ENCODE measurements at regions not wholly inside any gene's neighbourhood (a gene's known extent, or its start where the extent isn't known, plus 50 kb on each side); places are given as distances from the start of the nearest gene placed in this dataset.
A peak's percentile ranks its signal among the peaks of the same experiment; 100 is the strongest.

DNA sequence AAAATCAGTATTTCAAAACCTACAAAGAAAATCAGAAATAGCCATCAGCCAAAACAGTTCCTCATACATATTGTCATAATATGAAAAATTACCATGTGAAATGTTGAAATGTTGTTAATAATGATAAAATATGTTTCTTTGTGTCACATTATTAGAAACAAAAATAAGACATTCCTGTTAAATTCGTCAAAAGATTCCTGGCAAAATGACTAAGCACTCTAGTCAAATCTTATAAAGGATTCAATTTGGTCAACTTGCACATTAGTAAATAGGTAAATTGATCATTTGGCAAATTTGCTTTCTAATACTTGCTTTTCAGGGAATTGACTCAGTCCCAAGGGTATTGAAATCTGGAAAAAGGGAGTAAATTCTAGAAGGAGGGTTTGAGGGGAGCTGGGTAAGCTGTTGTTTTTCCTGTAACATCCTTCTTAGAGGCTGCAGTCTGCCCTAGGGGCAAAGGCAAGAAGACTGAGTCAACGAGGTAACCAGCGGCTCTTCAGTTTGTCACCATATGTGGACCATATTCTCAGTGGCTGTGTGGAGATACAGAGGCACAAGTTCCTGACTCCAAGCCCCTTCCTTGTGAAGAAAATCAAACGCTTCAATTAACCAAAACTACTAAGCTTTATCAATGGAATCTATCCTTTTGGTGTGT is 482.3 kb downstream of the TNS1 start:
- TF ChIP-seq SP1 (IDR thresholded peaks at IDR 0.05) (no peak), ARNT (IDR thresholded peaks at IDR 0.05) (no peak), L3MBTL2 (conservative IDR thresholded peaks at IDR 0.05) (no peak)
- ChIA-PET CTCF (no interaction called here), POLR2A (no interaction called here)

DNA sequence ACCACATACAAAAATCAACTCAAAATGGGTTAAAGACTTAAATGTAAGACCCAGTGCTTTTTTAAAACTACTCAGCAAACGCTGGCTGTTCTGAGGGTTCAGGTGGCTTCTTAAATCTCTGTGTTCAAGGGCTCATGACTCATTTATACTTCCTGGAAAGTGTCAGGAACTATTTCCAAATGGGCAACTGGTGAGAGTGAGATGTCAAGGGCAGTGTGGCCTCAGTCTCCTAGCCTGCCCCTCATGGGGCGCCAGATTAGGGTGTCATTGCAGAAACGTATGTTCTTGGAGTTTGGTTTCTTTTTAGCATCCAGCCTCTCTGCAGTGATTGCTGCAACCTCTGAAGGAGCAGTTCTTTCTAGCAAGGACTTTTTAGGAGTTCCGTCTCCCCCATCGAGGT is 485.4 kb downstream of the TNS1 start:
- ChIA-PET CTCF (no interaction called here), POLR2A (no interaction called here)
- DNase-seq (ENCODE audit: extremely low spot score): no peak
- TF ChIP-seq L3MBTL2 (conservative IDR thresholded peaks at IDR 0.05) (no peak), CTBP1 (IDR thresholded peaks at IDR 0.05; ENCODE audit: borderline replicate concordance) (no peak), FOXA1 (IDR thresholded peaks at IDR 0.05) (no peak), ELF4 (IDR thresholded peaks at IDR 0.05) (no peak), SUZ12 (IDR thresholded peaks at IDR 0.05) (no peak), HDGF (IDR thresholded peaks at IDR 0.05; ENCODE audit: borderline replicate concordance) (no peak), LEF1 (IDR thresholded peaks at IDR 0.05; ENCODE audit: borderline replicate concordance) (no peak)
- TF ChIP-seq, protein P1, sequence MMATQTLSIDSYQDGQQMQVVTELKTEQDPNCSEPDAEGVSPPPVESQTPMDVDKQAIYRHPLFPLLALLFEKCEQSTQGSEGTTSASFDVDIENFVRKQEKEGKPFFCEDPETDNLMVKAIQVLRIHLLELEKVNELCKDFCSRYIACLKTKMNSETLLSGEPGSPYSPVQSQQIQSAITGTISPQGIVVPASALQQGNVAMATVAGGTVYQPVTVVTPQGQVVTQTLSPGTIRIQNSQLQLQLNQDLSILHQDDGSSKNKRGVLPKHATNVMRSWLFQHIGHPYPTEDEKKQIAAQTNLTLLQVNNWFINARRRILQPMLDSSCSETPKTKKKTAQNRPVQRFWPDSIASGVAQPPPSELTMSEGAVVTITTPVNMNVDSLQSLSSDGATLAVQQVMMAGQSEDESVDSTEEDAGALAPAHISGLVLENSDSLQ (IDR thresholded peaks at IDR 0.05): no peak

More for the DNA sequence above, 482.3 kb downstream of the TNS1 start:
- no peak for DNase-seq (ENCODE audit: extremely low spot score)

DNA sequence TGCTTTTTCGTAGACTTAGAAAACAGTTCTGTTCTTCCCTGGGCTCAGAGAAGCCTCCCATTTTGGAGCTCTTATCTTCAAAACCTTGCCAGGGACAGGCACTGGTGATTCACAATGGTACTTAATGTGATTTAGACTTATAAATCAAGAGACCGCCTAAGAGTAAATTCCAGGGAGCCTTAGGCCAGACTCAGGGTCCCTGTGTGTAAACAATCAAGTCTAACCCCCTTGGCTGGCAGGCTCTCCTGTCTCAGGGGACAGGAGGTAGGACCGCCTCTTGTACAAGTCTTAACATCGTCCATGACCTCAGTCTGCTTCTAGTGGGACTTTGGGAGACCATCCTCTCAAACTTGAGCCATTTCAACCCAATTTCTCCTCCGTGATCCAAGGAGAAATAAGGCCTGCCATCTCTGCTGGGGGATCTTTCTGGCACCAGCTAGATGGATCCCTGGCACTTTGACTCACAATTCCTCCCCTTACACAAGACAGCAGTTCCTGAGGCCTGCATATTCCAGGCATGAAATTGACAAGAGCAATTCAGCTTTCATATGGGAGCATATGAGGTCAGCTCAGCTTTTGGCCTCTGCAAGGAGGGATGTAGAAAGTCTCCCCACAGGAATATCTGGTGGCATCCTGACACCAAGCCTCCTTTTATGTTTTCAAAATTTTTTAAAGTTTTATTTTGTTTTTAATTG is 487.0 kb downstream of the TNS1 start:
- no peak for TF ChIP-seq HDGF (IDR thresholded peaks at IDR 0.05; ENCODE audit: borderline replicate concordance)
- no peak for TF ChIP-seq FOXK2 (IDR thresholded peaks at IDR 0.05)
- DNase-seq (ENCODE audit: extremely low spot score): no peak
- POLR2A ChIA-PET: no interaction called here
- CTCF ChIA-PET: no interaction called here

DNA sequence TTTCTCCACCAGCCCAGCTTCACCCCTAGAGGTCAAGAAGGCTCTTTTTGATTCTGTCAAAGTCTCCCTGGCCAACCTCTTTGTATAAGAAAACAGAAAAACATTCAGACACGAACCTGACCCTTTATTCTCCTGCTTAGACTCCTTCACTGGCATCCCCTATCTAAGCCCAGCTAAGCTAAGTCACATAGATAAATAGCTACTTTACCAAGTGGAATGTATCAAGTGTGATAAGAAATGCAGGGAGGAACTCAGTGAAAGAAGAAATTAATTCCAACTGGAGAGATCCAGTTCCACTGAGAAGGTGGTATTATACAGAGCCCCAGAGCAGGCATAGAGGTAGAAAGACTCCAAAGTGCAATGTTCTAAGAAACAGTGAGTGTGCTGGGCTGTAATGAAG is 489.5 kb downstream of the TNS1 start:
- no peak for DNase-seq (ENCODE audit: extremely low spot score)
- CTCF ChIA-PET: no interaction called here
- POLR2A ChIA-PET: no interaction called here
- TF ChIP-seq ZNF384 (IDR thresholded peaks at IDR 0.05) (no peak), FOXM1 (IDR thresholded peaks at IDR 0.05; ENCODE audit: borderline replicate concordance) (no peak), ELF4 (IDR thresholded peaks at IDR 0.05) (no peak), FOXK2 (IDR thresholded peaks at IDR 0.05) (no peak), L3MBTL2 (conservative IDR thresholded peaks at IDR 0.05) (no peak), HDGF (IDR thresholded peaks at IDR 0.05; ENCODE audit: borderline replicate concordance) (no peak), CTBP1 (IDR thresholded peaks at IDR 0.05; ENCODE audit: borderline replicate concordance) (no peak), LEF1 (IDR thresholded peaks at IDR 0.05; ENCODE audit: borderline replicate concordance) (no peak), BHLHE40 (IDR thresholded peaks at IDR 0.05; ENCODE audit: borderline replicate concordance) (no peak), FOXA1 (IDR thresholded peaks at IDR 0.05) (no peak)
- TF ChIP-seq, protein P1 (IDR thresholded peaks at IDR 0.05): no peak

DNA sequence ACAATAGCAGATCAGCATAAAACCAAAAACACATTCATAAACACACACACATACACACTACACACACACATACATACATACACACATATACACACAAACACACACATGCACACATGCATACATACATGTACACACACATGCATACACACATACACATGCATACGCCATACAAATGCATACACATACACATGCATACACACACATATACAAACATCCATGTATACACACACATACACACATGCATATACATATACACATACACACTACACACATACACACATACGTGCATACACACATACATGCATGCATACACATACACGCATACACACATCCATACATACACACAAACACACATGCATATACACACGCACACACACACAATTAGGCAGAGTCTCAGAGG is 490.1 kb downstream of the TNS1 start:
- POLR2A ChIA-PET: no interaction called here
- DNase-seq (ENCODE audit: extremely low spot score): no peak
- CTCF ChIA-PET: no interaction called here
- TF ChIP-seq NFRKB (IDR thresholded peaks at IDR 0.05) (no peak), SUZ12 (IDR thresholded peaks at IDR 0.05) (0 out of 2 replicates have a peak, but pooled peaks have one; percentile 20), FOXA1 (IDR thresholded peaks at IDR 0.05) (no peak), LEF1 (IDR thresholded peaks at IDR 0.05; ENCODE audit: borderline replicate concordance) (no peak), FOXM1 (IDR thresholded peaks at IDR 0.05; ENCODE audit: borderline replicate concordance) (no peak)

DNA sequence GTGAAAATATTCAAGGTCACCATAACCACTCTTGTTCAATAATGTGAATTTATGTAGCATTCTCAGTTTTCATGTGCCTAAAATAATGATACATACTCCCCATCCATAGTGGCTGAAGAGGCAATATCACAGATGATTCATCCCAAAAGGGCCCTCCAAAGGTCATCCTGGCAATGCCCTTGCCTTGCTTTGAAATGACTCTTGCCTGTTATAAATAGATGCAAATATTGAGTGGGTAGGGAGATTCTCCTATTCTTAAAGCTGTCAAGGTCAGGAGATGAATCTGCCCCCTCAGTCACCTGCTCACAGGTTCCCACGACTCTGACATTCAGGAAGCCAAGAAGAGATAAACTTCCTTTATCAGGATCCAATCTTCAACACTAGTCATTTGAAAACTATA is 490.5 kb downstream of the TNS1 start:
- ChIA-PET CTCF (interaction anchor here (2.9 kb wide), 1 partner anchor 814 kb away, joined by 12 read pairs; no protein-coding TSS in a partner anchor), POLR2A (interaction anchor here (0.6 kb wide), 1 partner anchor 218 kb away, joined by 3 read pairs; no protein-coding TSS in a partner anchor)
- DNase-seq (ENCODE audit: extremely low spot score): no peak
- no peak for TF ChIP-seq FOXK2 (IDR thresholded peaks at IDR 0.05)
- no peak for TF ChIP-seq BHLHE40 (IDR thresholded peaks at IDR 0.05; ENCODE audit: borderline replicate concordance)
- no peak for TF ChIP-seq ARNT (IDR thresholded peaks at IDR 0.05)
- no peak for TF ChIP-seq FOXM1 (IDR thresholded peaks at IDR 0.05; ENCODE audit: borderline replicate concordance)
- TF ChIP-seq NFRKB (IDR thresholded peaks at IDR 0.05): no peak
- TF ChIP-seq LEF1 (IDR thresholded peaks at IDR 0.05; ENCODE audit: borderline replicate concordance): no peak

DNA sequence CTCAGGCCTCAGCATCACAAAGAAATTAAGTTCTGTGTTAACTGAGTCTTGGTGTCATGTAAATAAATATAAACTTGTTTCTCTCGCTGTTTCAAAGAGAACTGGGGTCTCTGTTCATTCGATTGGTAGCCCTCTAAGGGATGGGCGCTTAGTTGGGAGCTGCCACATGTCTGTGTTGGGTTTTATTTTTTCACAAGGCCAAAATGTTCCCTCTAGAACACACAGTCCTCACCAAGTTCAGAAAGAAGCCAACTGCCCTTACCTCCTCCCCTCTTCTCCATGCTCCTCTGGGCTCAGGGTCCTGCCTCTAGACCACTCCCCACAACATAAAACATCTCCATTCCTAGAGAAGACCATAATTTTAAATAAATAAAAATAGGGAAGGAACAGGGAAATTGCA is 490.9 kb downstream of the TNS1 start:
- TF ChIP-seq SUZ12 (IDR thresholded peaks at IDR 0.05): no peak
- TF ChIP-seq ARNT (IDR thresholded peaks at IDR 0.05): no peak
- TF ChIP-seq FOXM1 (IDR thresholded peaks at IDR 0.05; ENCODE audit: borderline replicate concordance): no peak
- no peak for TF ChIP-seq BHLHE40 (IDR thresholded peaks at IDR 0.05; ENCODE audit: borderline replicate concordance)
- TF ChIP-seq SP1 (IDR thresholded peaks at IDR 0.05): no peak
- no peak for TF ChIP-seq ELF4 (IDR thresholded peaks at IDR 0.05)
- TF ChIP-seq FOXK2 (IDR thresholded peaks at IDR 0.05): no peak
- TF ChIP-seq TARDBP (IDR thresholded peaks at IDR 0.05): no peak
- no peak for TF ChIP-seq L3MBTL2 (conservative IDR thresholded peaks at IDR 0.05)
- TF ChIP-seq HDGF (IDR thresholded peaks at IDR 0.05; ENCODE audit: borderline replicate concordance): no peak
- TF ChIP-seq NFRKB (IDR thresholded peaks at IDR 0.05): no peak
- TF ChIP-seq CTBP1 (IDR thresholded peaks at IDR 0.05; ENCODE audit: borderline replicate concordance): no peak
- TF ChIP-seq, protein P1 (IDR thresholded peaks at IDR 0.05): no peak
- no peak for TF ChIP-seq FOXA1 (IDR thresholded peaks at IDR 0.05)
- TF ChIP-seq LEF1 (IDR thresholded peaks at IDR 0.05; ENCODE audit: borderline replicate concordance): no peak
- no peak for TF ChIP-seq ZNF384 (IDR thresholded peaks at IDR 0.05)
- DNase-seq (ENCODE audit: extremely low spot score): no peak
- ChIA-PET CTCF (interaction anchor here (0.6 to 2.9 kb wide), 5 partner anchors 139 to 830 kb away, joined by 3 to 12 read pairs (median 4); no protein-coding TSS in a partner anchor), POLR2A (interaction anchor here (0.6 kb wide), 1 partner anchor 218 kb away, joined by 3 read pairs; no protein-coding TSS in a partner anchor)

Data from HEK293T (cell line).